ENCODE measurements at regions not wholly inside any gene's neighbourhood (a gene's known extent, or its start where the extent isn't known, plus 50 kb on each side); places are given as distances from the start of the nearest gene placed in this dataset.

DNA sequence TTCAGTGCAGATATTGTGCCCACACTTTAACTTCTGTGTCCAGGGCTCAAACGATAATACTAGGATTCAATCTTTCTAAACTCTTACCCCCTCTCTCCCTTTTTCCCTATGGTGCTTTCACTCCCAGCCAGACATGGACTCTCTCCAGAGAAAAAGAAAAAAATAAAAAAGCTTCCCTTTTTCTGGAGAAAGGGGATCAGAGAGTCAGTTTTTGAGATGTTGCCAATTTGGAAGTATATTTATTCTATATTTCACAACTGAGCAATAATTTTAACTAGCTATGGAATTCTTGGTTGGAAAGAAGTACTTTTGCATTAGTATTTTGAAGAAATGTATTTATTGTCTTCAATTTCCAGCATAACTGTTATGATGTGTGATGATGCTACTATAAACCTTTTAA lies 72.2 kb upstream of the ZFP64 start:
- no peak for DNase-seq (ENCODE audit: low read depth)

DNA sequence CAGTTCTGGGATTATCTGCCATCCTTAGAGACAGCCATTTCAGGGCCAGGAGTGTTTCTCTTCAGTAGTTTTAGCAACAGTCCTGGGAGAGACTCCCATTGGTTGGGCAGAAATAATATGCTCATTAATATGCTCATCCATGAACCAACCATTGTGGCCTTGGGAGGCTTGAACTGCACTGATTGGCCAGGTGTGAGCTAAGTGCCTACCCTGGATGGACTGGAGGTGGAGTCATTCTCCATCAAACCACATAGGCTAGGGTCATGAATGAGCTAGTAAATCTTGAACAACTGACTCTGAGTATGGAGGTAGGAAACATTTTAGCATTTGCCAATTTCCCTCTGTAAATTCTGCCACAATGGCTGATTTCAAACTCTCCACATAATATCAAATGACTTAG lies 70.2 kb upstream of the ZFP64 start:
- DNase-seq (ENCODE audit: low read depth): no peak

DNA sequence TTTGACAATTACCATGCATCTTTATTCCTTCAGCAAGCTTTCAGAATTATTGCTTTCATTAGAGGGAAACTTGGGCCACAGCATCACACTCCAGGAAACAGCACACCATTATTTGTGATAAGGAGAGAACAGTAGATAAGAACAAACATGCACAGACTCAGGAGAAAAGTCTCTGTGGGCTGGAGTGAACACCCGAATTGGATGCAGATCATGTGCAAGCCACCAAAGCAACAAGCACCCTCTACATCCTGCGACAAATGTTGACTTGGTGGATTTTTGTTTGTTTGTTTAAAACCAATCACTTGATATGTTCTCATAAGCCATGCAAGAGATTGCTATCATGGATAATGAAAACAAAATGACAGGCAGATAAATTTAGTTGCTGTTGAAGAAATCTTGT lies 67.7 kb upstream of the ZFP64 start:
- no peak for DNase-seq (ENCODE audit: low read depth)

DNA sequence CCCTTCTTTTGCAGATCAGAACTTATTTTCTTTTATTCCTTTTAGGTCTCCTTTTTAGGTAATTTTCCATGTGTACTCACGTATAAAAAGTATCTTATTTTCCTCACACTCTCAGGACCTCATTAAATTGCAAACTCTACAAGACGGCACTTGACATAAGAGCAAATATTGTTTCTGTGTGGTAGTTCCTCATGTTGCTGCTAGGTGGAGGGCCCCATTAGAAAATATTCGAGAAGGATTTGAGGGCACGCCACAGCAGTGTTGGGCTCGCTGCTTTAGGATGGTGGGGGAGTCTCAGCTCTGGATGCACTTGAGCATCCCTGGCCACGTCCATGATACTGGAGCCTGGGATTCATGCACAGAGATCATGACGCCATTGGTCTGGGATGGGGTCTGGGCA lies 64.9 kb upstream of the ZFP64 start:
- DNase-seq (ENCODE audit: low read depth): no peak

- DNase-seq (ENCODE audit: low read depth): no peak
Observed at GRCh38 chr20:52252664-52253063, 61.1 kb upstream of the ZFP64 start.

GRCh38 chr20:52251827-52252226 lies 60.2 kb upstream of the ZFP64 start:
- DNase-seq (ENCODE audit: low read depth): no peak

DNA sequence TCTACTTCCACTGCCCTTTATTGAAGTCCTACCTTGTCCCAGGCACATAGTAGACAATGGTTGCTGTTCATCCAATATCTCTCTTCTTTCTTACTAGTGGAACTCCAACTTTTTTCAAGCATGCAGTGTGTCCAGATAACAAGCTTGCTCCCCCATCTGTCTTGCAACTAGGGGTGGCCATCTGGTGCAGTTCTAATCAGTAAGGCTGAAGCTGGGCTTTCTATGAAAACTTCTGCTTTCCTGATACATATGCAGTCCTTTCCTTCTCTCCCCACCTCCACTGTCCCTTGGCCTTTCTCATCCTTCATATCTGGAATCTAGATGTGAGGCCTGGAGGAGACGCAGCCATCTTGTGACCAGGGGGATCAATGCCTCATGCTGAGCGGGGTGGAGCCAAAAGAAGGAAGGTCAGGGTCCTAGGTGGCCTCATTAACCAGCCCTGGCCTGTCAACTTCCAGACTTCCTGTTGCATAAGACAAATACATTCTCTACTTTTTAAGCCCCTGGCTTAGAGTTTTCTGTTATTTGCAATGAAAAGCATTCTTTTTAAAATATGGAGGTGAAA lies 59.6 kb upstream of the ZFP64 start:
- no peak for DNase-seq (ENCODE audit: low read depth)

- no peak for DNase-seq (ENCODE audit: low read depth)
Observed at GRCh38 chr20:52247548-52247947, 56.0 kb upstream of the ZFP64 start.

- DNase-seq (ENCODE audit: low read depth): no peak
Observed at GRCh38 chr20:52246366-52246765, 54.8 kb upstream of the ZFP64 start.

- DNase-seq (ENCODE audit: low read depth): no peak
Observed at GRCh38 chr20:52244702-52245101, 53.1 kb upstream of the ZFP64 start.

DNA sequence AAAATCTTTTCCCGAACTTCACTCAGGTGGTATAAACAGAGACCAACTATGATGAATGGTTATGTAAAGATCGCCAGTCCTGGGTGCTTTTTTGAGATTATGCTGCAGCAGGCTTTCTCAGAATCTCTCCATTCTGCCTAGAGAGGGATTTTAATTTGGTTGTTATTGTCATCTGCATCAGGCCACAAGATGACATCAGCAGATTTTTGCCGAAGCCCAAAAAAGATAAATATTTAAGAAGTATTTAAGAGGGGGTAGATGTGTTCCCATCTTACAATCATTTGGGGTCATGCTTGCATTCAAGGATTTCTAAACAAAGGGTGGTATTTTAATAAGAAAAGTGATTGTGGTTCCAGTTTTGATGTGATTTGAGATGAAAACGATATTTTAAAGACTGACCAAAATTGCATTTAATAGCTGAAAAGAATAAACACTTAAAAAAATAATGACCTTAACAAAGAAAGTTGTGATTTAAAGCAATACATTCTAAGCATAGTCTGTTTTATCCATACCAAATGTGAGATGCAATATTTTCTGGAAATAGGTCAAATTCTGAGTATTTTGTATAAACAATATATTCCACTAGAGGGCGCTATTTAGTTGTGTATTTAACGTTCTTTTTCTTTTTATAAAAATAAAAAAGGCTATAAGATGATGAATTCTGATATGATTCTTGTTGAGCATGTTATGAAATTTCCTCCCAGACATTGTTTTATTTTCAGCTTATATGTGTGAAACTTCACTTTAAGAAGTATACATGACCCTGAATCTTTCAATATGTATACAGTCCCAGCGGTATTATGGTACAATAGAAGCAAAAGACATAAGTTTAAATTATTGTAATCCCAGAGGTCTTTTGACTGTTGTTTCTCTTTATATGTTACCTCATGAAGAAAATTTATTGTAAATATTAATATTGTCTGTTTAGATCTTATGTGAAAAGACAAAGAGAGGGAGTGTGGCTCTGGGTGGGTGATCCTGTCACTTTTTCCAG lies 51.0 kb upstream of the ZFP64 start:
- no peak for DNase-seq (ENCODE audit: low read depth)

All from stimulated activated CD8-positive, alpha-beta memory T cell treated with anti-CD3 and anti-CD28 coated beads, Interleukin-15, amount 100 ng/mL, for 1 hour (primary cell).